GM21515 (cell line): ENCODE measurements at regions not wholly inside any gene's neighbourhood (a gene's known extent, or its start where the extent isn't known, plus 50 kb on each side); places are given as distances from the start of the nearest gene placed in this dataset.

Experiments
- ATAC-seq: cut with Tn5 transposase; IDR thresholded peaks from one replicate; pipeline ENCODE4 v1.9.1; 2021; ENCODE audit not compliant: unreplicated experiment

DNA sequence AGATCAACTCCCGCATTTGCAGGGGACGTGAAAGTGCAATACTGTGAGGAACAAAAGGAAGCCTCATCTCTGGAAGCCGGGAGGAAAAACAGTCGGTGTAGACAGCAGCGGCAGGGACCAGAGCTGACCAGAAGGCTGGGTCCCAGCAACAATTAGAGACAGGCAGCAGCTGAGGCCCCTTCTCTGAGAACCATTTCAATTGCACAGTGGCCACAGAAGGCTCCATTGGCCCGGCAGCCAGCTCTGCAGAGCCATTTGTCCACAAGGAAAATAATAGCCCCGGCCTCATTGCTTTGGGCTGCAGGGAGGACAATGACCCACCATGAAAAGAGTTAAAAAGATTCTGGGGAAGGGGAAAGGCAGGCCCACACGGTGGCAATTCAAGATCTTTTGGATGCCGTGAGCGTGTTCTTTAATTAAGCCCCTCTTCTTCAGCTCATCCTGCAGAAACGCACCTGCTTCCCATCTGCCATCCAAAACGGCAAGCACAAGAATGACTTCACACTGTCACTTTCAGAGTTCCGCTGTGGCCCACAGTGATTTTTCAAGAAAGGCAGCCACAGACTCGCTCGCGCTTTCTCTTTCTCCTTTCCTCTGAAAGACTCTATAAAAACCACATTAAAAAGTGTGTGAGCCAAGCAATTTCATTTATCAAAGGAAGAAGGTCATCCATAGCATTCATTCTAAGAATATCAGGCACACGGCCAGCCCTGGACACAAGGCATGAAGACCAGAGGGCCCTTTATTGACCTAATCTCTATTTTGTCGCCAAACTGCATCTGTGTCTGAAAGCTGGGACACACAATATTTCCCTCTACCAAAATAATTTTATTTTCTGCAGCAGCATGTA is 293.6 kb downstream of the SOX11 start:
- no peak for ATAC-seq

DNA sequence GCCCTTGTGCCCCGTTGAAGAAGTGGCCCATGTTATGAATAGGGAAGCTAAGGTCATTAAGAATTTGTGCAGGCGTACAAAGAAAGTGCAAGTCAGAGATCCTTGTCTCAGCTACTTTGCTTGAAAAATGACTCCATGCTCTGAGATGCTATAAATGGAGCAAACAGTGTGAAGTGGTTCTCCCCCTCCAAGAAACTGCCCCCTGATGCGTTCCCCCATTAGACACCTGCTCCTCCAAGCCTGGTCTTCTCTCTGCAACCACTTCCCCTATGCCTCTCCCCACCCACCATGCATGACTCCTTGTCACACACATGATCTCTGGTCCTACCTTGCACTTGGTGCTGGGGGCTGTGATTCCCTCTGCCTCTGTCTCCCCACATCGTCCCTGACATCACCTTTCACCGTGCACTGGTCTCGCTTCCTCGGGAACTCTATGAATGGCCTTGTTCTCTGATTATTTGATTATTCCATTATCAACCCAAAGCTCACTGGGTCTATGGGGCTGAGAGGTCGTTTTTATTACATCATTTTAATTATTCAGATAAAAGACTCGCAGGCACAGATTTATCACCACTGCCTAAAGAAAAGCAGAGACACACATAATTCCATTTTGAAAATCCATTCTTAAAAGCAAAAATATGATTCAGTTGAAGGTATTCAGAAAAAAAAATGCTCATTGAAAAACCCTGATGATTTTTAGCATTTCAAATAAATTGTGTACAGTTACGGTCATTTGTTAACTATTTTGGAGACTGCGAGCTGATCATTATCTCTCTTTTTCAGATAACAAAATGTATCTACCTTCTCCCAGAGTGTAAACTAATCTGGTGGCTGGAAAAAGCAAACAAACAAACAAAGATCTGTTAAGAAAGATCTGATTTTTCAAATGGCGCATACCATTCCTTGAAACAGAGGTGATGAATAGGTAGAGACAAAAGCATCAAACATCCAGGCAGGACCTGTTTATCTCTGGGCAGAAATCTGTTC is 294.9 kb downstream of the SOX11 start:
- no peak for ATAC-seq

DNA sequence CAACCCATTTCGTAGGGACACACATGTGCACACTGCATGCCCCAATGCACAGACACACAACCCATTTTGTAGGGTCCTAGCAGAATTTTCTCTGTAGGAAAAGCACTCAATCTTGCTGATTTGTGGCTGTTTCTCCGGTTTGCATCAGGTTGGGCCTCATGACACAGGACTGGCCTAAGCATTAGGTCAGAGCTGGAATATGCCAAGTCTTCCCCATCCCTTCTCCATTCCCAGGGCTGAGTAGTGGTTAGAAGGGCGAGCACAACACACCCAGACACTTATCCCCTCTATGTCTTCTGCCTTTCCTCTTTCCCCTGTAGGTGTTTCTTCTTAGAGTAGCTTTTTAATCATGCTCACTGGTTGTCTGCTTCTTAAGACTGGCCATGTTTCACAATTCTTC is 295.9 kb downstream of the SOX11 start:
- ATAC-seq = no peak

DNA sequence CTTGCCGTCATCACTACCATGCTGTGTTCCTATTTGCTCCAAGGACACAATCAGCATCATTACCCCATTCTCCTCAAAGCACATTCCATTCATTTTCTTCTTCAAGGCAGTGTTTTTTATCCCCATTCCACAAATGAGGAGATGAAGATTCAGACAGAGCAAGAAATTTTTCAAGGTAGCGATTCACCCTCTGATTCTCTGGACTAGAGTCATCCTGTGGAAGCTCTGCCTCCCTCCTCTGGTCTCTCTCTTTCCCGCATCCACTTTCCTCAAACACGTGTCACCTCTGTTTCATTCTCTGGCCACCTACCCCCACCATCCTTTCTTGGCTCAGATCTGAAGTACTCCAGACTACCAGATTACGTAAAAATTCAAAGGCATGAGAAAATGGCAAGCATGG is 297.9 kb downstream of the SOX11 start:
- ATAC-seq = no peak

- ATAC-seq = no peak
Measured at GRCh38 chr2:5991305-5991968, 299.3 kb downstream of the SOX11 start.

GRCh38 chr2:5995832-5996231 is 303.6 kb downstream of the SOX11 start:
- ATAC-seq = no peak

GRCh38 chr2:6008186-6008585 is 316.0 kb downstream of the SOX11 start:
- no peak for ATAC-seq

GRCh38 chr2:6008726-6009125 is 316.5 kb downstream of the SOX11 start:
- no peak for ATAC-seq

- ATAC-seq = no peak
Measured at GRCh38 chr2:6010163-6010562, 318.0 kb downstream of the SOX11 start.

- ATAC-seq = no peak
Measured at GRCh38 chr2:6011921-6012320, 319.7 kb downstream of the SOX11 start.

DNA sequence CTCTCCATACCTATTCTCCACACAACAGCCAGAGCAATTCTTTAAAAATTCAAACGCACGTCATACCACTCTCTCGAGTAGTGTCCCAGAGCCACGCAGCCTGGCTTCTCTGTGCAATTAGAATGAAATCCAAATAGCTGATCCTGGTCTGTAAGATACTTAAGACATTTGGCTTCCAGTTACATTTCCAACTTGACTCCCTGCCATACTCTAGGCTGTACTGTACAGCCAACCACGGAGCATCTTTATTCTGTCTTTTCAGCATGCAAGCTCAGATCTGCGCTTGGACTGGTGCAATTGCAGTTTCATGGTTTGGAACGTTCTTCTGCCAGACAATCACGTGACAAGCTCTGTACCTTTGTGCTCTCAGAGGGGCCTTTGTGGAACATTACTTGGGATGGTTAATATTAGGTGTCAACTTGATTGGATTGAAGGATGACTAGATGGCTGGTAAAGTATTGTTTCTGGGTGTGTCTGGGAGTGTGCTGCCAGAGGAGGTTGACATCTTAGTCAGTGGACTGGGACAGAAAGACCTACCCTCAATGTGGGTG is 325.6 kb downstream of the SOX11 start:
- no peak for ATAC-seq

DNA sequence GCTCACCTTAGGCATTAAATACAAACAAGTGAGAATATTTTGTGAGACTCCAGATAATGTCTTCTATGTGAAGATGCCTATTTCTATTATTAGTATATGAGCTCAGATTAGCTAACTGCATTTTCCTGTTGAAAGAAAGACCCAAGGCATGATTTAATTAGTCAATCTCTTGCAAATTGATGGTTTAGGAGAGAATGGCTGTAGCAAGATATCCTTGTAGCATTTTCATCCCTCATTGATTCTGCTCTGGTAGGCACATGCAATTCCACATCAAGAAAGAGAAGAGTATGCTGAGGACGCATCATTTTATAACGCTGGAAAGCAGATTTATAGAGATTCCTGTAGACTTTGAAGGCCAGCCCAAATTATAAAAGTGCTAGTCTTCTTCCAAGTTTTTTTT is 332.0 kb downstream of the SOX11 start:
- no peak for ATAC-seq

- no peak for ATAC-seq
Measured at GRCh38 chr2:6024784-6025183, 332.6 kb downstream of the SOX11 start.

- ATAC-seq = no peak
Measured at GRCh38 chr2:6025391-6025790, 333.2 kb downstream of the SOX11 start.

GRCh38 chr2:6027066-6027465 is 334.9 kb downstream of the SOX11 start:
- no peak for ATAC-seq

DNA sequence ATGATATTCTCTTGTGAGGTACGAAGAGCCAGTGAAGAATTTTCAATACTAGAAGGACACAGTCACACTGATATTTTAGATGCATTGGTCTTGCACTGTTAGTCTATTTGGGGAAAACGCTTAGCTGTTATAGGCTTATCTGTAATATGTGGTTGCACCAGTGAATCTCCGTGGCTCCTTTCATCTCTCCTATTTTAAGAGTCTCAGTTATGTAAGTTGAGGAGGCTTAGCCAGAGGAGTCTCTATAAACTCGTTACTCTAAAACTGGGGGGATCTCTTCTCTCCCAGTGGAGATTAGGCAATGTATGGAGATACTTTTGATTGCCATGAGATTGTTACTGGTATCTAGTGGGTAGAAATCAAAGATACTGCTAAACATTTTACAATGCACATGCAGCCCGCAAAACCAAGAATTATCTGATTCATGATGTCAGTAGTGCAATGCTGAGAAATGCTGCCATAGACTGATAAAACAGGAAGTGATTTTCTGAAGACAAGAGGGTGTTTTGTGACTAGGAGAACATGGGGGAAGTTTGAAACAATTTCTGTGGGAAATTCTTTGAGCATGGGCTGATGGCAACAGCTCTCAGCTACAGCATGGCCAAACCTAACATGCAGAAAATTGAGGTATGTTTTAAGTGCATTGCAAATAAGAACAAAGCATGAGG is 339.1 kb downstream of the SOX11 start:
- ATAC-seq = no peak

GRCh38 chr2:6036211-6036610 is 344.0 kb downstream of the SOX11 start:
- no peak for ATAC-seq

GRCh38 chr2:6043238-6043637 is 351.1 kb downstream of the SOX11 start:
- no peak for ATAC-seq

GRCh38 chr2:6052649-6053048 is 360.5 kb downstream of the SOX11 start:
- no peak for ATAC-seq

- ATAC-seq = no peak
Measured at GRCh38 chr2:6053743-6054142, 361.6 kb downstream of the SOX11 start.
